ENCODE measurements at regions not wholly inside any gene's neighbourhood (a gene's known extent, or its start where the extent isn't known, plus 50 kb on each side); places are given as distances from the start of the nearest gene placed in this dataset.

DNA sequence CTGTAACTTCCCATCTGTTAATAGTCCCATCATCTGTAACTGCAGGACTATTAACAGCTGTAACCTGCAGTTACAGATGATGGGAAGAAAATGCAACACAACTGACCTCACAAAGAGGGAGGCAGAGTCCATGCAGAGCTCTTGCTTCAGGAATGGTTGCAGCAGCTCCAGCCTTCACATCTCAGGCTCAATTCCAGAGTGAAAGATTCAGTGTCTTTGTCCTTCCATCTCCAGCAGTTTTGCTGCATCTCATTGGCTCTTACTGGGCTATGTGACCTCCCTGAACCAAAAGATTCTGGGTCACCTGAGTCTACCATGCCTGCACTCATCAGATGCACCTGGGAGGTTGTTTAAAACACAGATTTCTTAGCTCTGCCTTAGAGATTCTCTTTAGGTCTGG lies 686.7 kb downstream of the MATN1 start:
- RAD21 ChIA-PET (ENCODE audit: low non-redundant PET in 1 of 2, low total read pairs in 2 of 2, uncharacterized antibody in 2 of 2, unreplicated experiment in 2 of 2): no interaction called here
- POLR2A ChIA-PET: no interaction called here

DNA sequence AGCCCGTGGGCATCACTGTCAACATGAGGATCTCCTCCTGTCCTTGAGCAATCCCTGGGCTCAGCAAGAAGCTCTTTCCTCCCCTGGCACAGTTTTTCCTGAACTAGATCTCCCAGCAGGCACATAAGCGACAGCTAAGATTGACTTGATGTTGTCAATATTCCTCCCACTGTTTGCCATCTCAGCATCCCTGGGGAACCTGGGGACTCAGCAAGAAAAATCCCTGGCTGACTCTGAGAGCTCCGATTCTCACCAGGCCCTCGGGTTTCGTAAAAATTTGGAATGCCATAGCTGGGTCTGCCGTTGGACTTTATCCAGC lies 687.2 kb downstream of the MATN1 start:
- ChIA-PET RAD21 (ENCODE audit: low non-redundant PET in 1 of 2, low total read pairs in 2 of 2, uncharacterized antibody in 2 of 2, unreplicated experiment in 2 of 2) (no interaction called here), CTCF (no interaction called here), POLR2A (no interaction called here)
- Histone ChIP-seq H3K4me1 (ENCODE audit: control insufficient read depth in 1 of 2, insufficient read depth in 2 of 2, low read length in 2 of 2) (no peaks in the 10 kb centered on the region), H3K9me2 (ENCODE audit: insufficient read depth) (no peaks in the 10 kb centered on the region), H3K4me3 (replicated peaks in 1 of 2; ENCODE audit: low read depth in 1 of 2, low read length in 2 of 2) (no peak overlapping the region), H3K27me3 (ENCODE audit: insufficient read depth, low read length) (no peaks in the 10 kb centered on the region), H3K9ac (ENCODE audit: low read length) (no peak overlapping the region), H3K27ac (ENCODE audit: low read depth, low read length) (no peak overlapping the region), H3K4me2 (ENCODE audit: low read length) (no peak overlapping the region), H3K9me3 (ENCODE audit: control insufficient read depth in 1 of 2, insufficient read depth in 1 of 2, low read depth in 1 of 2, low read length in 2 of 2) (peaks cover 0 to 3% of the 10 kb centered on the region in 2 experiments; a peak in 1 of 4 replicates), H3K79me2 (ENCODE audit: insufficient read depth, low read length) (no peaks in the 10 kb centered on the region), H4K20me1 (ENCODE audit: insufficient read depth) (no peaks in the 10 kb centered on the region), H3K36me3 (ENCODE audit: control insufficient read depth in 1 of 2, insufficient read depth in 2 of 2, low read length in 2 of 2) (no peaks in the 10 kb centered on the region), H2AFZ (ENCODE audit: low read depth, low read length, poor library complexity, severe bottlenecking) (no peak overlapping the region)
- no TSS peak for BruUV-seq (replicated peaks)
- TF ChIP-seq CEBPB (IDR thresholded peaks at IDR 0.05; ENCODE audit: low read depth): no peak
- TF ChIP-seq POLR2A (IDR thresholded peaks at IDR 0.05; ENCODE audit: borderline replicate concordance, extremely low read depth, insufficient read depth, insufficient read length): no peak
- TF ChIP-seq ELF1 (IDR thresholded peaks at IDR 0.05; ENCODE audit: borderline replicate concordance, low read depth): no peak
- no peak for TF ChIP-seq EZH2phosphoT487 (IDR thresholded peaks at IDR 0.05; ENCODE audit: borderline replicate concordance)
- TF ChIP-seq, protein P1, sequence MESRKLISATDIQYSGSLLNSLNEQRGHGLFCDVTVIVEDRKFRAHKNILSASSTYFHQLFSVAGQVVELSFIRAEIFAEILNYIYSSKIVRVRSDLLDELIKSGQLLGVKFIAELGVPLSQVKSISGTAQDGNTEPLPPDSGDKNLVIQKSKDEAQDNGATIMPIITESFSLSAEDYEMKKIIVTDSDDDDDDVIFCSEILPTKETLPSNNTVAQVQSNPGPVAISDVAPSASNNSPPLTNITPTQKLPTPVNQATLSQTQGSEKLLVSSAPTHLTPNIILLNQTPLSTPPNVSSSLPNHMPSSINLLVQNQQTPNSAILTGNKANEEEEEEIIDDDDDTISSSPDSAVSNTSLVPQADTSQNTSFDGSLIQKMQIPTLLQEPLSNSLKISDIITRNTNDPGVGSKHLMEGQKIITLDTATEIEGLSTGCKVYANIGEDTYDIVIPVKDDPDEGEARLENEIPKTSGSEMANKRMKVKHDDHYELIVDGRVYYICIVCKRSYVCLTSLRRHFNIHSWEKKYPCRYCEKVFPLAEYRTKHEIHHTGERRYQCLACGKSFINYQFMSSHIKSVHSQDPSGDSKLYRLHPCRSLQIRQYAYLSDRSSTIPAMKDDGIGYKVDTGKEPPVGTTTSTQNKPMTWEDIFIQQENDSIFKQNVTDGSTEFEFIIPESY (IDR thresholded peaks at IDR 0.05; ENCODE audit: extremely low read depth, insufficient replicate concordance, low read length): no peak
- no peak for TF ChIP-seq EZH2 (IDR thresholded peaks at IDR 0.05)
- TF ChIP-seq TCF7L2 (IDR thresholded peaks at IDR 0.05; ENCODE audit: borderline replicate concordance, extremely low read depth, insufficient read depth, insufficient read length): no peak
- no peak for TF ChIP-seq SP1 (IDR thresholded peaks at IDR 0.05; ENCODE audit: low read depth)
- TF ChIP-seq, protein P2, sequence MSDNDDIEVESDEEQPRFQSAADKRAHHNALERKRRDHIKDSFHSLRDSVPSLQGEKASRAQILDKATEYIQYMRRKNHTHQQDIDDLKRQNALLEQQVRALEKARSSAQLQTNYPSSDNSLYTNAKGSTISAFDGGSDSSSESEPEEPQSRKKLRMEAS (IDR thresholded peaks at IDR 0.05): no peak
- TF ChIP-seq SRF (IDR thresholded peaks at IDR 0.05; ENCODE audit: low read depth): no peak
- DNase-seq (ENCODE audit: low read depth, low spot score) (no peak), ATAC-seq (no peak)
- intact Hi-C loops (cut with micrococcal nuclease): no loop called here

More for the DNA sequence above, 686.7 kb downstream of the MATN1 start:
- Histone ChIP-seq H3K4me1 (ENCODE audit: control insufficient read depth in 1 of 2, insufficient read depth in 2 of 2, low read length in 2 of 2) (no peaks in the 10 kb centered on the region), H3K9ac (ENCODE audit: low read length) (no peak overlapping the region), H3K36me3 (ENCODE audit: control insufficient read depth in 1 of 2, insufficient read depth in 2 of 2, low read length in 2 of 2) (no peaks in the 10 kb centered on the region), H3K79me2 (ENCODE audit: insufficient read depth, low read length) (no peaks in the 10 kb centered on the region), H2AFZ (ENCODE audit: low read depth, low read length, poor library complexity, severe bottlenecking) (no peak overlapping the region), H3K4me2 (ENCODE audit: low read length) (no peak overlapping the region), H4K20me1 (ENCODE audit: insufficient read depth) (no peaks in the 10 kb centered on the region), H3K27ac (ENCODE audit: low read depth, low read length) (no peak overlapping the region), H3K4me3 (replicated peaks in 1 of 2; ENCODE audit: low read depth in 1 of 2, low read length in 2 of 2) (no peak overlapping the region), H3K9me2 (ENCODE audit: insufficient read depth) (no peaks in the 10 kb centered on the region), H3K27me3 (ENCODE audit: insufficient read depth, low read length) (no peaks in the 10 kb centered on the region), H3K9me3 (ENCODE audit: control insufficient read depth in 1 of 2, insufficient read depth in 1 of 2, low read depth in 1 of 2, low read length in 2 of 2) (peaks cover 0 to 3% of the 10 kb centered on the region in 2 experiments; a peak in 1 of 4 replicates)
- DNase-seq (ENCODE audit: low read depth, low spot score) (no peak), ATAC-seq (no peak)
- CTCF ChIA-PET: no interaction called here
- intact Hi-C loops (cut with micrococcal nuclease): no loop called here
- BruUV-seq (replicated peaks): no TSS peak
- no peak for TF ChIP-seq YY1 (IDR thresholded peaks at IDR 0.05; ENCODE audit: extremely low read depth, insufficient replicate concordance, low read depth, low read length)

Data from HCT116 (cell line).